ENCODE measurements at regions not wholly inside any gene's neighbourhood (a gene's known extent, or its start where the extent isn't known, plus 50 kb on each side); places are given as distances from the start of the nearest gene placed in this dataset.
A peak's percentile ranks its signal among the peaks of the same experiment; 100 is the strongest.

GRCh38 chr13:73248711-73249580 lies 190.1 kb downstream of the KLF5 start:
- peak; percentile 9 for DNase-seq (ENCODE audit: low spot score)

- DNase-seq (ENCODE audit: low spot score): no peak
Observed at GRCh38 chr13:73248154-73248553, 189.3 kb downstream of the KLF5 start.

- no peak for DNase-seq (ENCODE audit: low spot score)
Observed at GRCh38 chr13:73245246-73245645, 186.4 kb downstream of the KLF5 start.

GRCh38 chr13:73244467-73244866 lies 185.7 kb downstream of the KLF5 start:
- DNase-seq (ENCODE audit: low spot score): no peak

GRCh38 chr13:73242515-73243015 lies 183.8 kb downstream of the KLF5 start:
- no peak for DNase-seq (ENCODE audit: low spot score)

GRCh38 chr13:73240193-73240592 lies 181.4 kb downstream of the KLF5 start:
- DNase-seq (ENCODE audit: low spot score): no peak

GRCh38 chr13:73235385-73235784 lies 176.6 kb downstream of the KLF5 start:
- DNase-seq (ENCODE audit: low spot score): no peak

GRCh38 chr13:73231471-73231870 lies 172.7 kb downstream of the KLF5 start:
- no peak for DNase-seq (ENCODE audit: low spot score)

- DNase-seq (ENCODE audit: low spot score): no peak
Observed at GRCh38 chr13:73230716-73231115, 171.9 kb downstream of the KLF5 start.

- DNase-seq (ENCODE audit: low spot score): no peak
Observed at GRCh38 chr13:73228546-73228945, 169.7 kb downstream of the KLF5 start.

- no peak for DNase-seq (ENCODE audit: low spot score)
Observed at GRCh38 chr13:73225990-73226389, 167.2 kb downstream of the KLF5 start.

- no peak for DNase-seq (ENCODE audit: low spot score)
Observed at GRCh38 chr13:73224703-73225102, 165.9 kb downstream of the KLF5 start.

GRCh38 chr13:73223372-73223781 lies 164.6 kb downstream of the KLF5 start:
- DNase-seq (ENCODE audit: low spot score): no peak

GRCh38 chr13:73222627-73223305 lies 164.0 kb downstream of the KLF5 start:
- no peak for DNase-seq (ENCODE audit: low spot score)

- DNase-seq (ENCODE audit: low spot score): no peak
Observed at GRCh38 chr13:73220966-73221720, 162.3 kb downstream of the KLF5 start.

- no peak for DNase-seq (ENCODE audit: low spot score)
Observed at GRCh38 chr13:73218181-73218580, 159.4 kb downstream of the KLF5 start.

GRCh38 chr13:73216381-73216831 lies 157.6 kb downstream of the KLF5 start:
- DNase-seq (ENCODE audit: low spot score): no peak

GRCh38 chr13:73215823-73216222 lies 157.0 kb downstream of the KLF5 start:
- peak; percentile 32 for DNase-seq (ENCODE audit: low spot score)

- no peak for DNase-seq (ENCODE audit: low spot score)
Observed at GRCh38 chr13:73212482-73212881, 153.7 kb downstream of the KLF5 start.

GRCh38 chr13:73210218-73210883 lies 151.5 kb downstream of the KLF5 start:
- no peak for DNase-seq (ENCODE audit: low spot score)

GRCh38 chr13:73204952-73205351 lies 146.1 kb downstream of the KLF5 start:
- no peak for DNase-seq (ENCODE audit: low spot score)

GRCh38 chr13:73201626-73202025 lies 142.8 kb downstream of the KLF5 start:
- DNase-seq (ENCODE audit: low spot score): no peak

Measured in AG08396 (cell line).